Bronchial epithelial cell (primary cell): ENCODE measurements at regions not wholly inside any gene's neighbourhood (a gene's known extent, or its start where the extent isn't known, plus 50 kb on each side); places are given as distances from the start of the nearest gene placed in this dataset.

Experiments
- DNase-seq: peaks from one replicate; pipeline ENCODE4 v3.0.0-alpha.2; 2010; ENCODE audit warnings: low read depth
- FAIRE-seq: peaks from 2 replicates; lab custom pipeline; 2011; peaks lifted over from hg19 to GRCh38; lab: Jason Lieb, UNC
- H3K27me3 ChIP-seq: 2 replicates; pipeline ENCODE4 v1.5.1; 2011; ENCODE audit warnings: low read length; ENCODE audit not compliant: control insufficient read depth, insufficient read depth
- H3K36me3 ChIP-seq: 2 replicates; pipeline ENCODE4 v1.5.1; 2011; ENCODE audit warnings: low read length; ENCODE audit not compliant: control insufficient read depth, insufficient read depth
- H3K4me3 ChIP-seq: 2 replicates; pipeline ENCODE4 v1.5.1; 2011; ENCODE audit warnings: mild to moderate bottlenecking, low read depth, low read length, control low read depth
- TF ChIP-seq, protein P1 (sequence below): IDR thresholded peaks from 2 replicates; pipeline ENCODE4 v1.5.1; 2011; ENCODE audit warnings: mild to moderate bottlenecking, moderate library complexity, low read length, control low read depth, inconsistent platforms; ENCODE audit not compliant: insufficient read depth, severe bottlenecking

DNA sequence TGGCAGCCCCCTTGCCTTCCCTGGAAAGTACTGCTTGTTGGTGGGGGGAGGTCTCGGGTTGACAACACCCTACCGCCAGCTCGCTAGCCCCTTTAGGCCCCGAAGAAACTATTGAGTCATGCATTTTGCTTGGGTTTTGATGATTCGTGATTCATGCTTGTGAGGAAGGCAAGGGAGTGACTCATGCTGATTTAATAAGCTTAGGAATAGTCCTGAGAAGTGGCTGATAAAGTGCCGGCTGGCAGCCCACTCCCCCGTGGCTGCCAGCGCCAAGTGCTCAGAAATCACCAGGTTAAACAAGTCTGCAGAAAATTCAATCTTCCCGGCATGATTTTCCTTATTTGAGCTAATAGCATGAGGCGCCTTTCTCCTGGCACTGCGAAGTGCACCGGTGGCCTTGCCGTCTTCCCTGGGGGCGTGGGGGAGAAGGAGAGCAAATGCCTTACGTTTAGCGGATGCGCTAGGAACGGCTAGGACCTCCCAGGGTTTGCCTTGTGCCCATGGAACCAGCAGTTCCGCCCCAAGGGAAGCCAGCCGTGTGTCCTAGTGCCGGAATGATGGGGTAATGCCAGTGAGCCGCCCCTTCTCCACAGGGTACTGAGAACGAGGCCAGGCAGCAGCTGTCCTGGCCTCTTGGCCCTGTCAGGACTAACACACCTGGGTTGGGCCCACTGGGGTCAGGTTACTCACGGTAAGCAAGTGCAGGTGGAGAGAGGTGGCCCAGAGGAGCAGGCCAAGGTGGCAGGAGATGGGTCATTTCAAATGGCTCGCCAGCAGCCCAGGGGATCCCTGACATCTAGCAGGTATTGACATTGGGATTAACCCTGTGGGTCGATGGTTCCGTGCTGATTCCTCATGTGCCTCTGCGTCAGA is 151.9 kb downstream of the MACROH2A1 start:
- peak; percentile 98 for DNase-seq
- TF ChIP-seq, protein P1, sequence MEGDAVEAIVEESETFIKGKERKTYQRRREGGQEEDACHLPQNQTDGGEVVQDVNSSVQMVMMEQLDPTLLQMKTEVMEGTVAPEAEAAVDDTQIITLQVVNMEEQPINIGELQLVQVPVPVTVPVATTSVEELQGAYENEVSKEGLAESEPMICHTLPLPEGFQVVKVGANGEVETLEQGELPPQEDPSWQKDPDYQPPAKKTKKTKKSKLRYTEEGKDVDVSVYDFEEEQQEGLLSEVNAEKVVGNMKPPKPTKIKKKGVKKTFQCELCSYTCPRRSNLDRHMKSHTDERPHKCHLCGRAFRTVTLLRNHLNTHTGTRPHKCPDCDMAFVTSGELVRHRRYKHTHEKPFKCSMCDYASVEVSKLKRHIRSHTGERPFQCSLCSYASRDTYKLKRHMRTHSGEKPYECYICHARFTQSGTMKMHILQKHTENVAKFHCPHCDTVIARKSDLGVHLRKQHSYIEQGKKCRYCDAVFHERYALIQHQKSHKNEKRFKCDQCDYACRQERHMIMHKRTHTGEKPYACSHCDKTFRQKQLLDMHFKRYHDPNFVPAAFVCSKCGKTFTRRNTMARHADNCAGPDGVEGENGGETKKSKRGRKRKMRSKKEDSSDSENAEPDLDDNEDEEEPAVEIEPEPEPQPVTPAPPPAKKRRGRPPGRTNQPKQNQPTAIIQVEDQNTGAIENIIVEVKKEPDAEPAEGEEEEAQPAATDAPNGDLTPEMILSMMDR = no peak
- Histone ChIP-seq H3K27me3 (no peaks in the 10 kb centered on the region), H3K4me3 (no peak overlapping the region), H3K36me3 (no peaks in the 10 kb centered on the region)
- FAIRE-seq = no peak

DNA sequence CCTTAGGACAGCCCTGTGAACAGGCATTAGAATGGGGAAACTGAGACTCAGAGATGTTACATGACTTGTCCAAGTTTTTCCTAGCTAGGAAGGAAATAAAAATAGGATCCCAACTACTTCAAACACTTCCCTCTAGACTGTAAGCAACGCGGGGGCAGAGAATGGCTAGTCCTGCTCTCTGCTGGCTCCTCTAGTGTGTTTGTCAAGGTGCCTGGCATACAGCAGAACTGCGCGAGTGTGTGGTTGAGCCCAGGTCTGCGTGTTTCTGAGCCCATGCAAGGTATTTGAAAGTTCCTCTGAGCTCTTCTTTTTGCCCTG is 152.5 kb downstream of the MACROH2A1 start:
- H3K27me3 ChIP-seq = no peaks in the 10 kb centered on the region
- TF ChIP-seq, protein P1 = no peak
- H3K4me3 ChIP-seq = no peak overlapping the region
- FAIRE-seq (no peak), DNase-seq (no peak)
- no peaks in the 10 kb centered on the region for H3K36me3 ChIP-seq

DNA sequence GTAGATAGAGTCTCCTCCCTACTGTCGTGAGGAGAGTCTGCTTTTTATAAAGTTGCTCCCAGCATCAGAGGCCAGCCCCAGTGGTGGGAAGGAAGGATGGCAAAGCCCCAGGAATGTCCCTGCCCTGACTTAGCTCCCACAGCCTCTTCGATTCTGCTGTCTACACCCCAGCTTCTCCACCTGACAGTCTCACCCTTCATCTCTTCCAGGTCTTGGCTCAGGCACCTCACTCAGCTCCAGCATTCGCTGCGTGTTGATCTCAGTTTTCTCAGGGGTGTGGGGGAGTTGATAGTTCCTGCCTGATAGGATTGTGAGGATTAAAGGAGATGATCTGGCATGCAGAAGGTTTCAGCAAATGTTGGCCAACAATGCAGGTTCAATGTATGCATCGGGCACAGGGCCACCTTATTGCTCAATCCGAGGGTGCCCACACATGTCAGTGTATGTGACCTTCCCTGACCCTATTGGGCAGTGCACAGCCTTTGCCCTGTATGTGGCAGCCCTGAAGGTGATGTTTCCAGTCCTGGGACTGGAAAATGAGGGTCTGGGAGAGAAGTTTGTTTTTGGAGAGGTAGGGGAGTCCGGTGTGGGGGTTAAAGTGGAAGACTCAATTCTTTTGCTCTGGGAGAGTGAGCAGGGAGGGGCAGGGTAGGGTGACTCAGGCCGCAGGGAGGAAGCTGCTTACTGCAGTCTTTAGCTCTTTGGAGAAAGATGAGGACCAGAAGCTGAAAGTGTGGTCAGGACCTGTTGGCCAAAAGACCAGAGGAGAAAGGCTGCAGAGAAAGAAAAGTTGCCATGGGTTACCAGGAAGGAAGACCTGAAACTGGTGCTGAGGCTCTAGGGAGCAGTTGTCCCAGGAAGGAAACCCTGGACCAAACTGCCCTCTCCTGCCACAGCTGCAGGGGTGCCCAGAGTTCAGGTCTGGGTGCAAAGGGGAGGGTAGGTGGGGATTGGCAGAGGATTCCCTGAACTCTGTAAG is 153.2 kb downstream of the MACROH2A1 start:
- TF ChIP-seq, protein P1 = no peak
- no peak overlapping the region for H3K4me3 ChIP-seq
- no peak for FAIRE-seq
- H3K36me3 ChIP-seq = no peaks in the 10 kb centered on the region
- H3K27me3 ChIP-seq = no peaks in the 10 kb centered on the region
- peak; percentile 85 for DNase-seq

DNA sequence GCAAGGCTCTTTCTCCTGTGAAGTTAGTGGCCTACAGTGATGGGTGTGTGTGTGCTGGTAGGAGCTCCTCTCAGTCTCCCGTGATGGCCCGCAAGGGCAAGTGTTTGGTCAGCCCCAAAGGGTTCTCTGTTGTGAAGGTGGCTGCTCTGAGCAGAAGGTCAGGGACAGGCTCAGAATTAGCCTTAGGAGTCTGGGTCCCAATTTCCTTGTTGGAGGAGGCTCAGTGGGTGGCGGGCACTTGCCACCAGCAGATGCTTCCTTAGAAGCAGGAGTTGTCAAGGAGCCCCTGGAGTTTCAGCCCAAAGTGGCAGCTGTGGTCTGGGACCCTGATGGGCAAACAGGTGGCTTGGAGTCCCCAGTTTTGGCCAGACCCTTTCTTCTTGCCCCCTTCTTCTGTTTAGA is 154.4 kb downstream of the MACROH2A1 start:
- DNase-seq (no peak), FAIRE-seq (no peak)
- no peaks in the 10 kb centered on the region for H3K27me3 ChIP-seq
- TF ChIP-seq, protein P1 = no peak
- no peaks in the 10 kb centered on the region for H3K36me3 ChIP-seq
- H3K4me3 ChIP-seq = no peak overlapping the region

DNA sequence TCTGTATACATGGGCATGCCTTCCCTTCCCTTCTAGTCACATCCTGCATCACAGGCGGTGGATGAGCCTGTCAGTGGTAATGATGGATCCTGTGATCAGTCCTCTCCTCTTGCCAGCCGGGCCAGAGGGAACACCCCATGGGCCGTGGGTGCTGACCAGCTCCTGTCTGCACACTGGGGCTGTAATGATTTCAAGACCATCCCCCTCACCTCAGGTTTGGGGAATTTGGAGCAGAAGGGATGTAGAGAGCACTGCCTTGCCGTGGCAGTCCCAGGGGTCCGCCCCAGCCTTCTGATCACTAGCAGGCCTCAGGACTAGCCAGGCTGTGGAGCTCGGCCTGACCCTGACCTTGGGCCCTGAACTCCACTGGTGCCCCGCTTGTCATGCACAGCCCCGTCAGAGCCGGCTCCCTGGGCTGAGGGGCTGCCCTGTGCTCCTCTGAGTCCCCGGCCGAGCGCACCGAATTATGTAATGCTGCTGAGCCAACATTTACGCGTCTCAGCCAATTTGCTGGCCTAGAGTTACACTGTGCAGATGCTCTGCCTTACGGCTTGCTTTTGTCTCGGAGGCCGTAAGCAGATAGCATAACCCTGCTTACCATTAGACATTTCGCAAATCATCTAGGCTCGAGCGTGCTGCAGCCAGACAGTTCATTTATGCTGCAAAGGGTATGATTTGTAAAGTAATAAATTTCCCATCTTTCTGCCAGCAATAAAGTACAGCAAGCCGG is 155.3 kb downstream of the MACROH2A1 start:
- Histone ChIP-seq H3K36me3 (no peaks in the 10 kb centered on the region), H3K4me3 (no peak overlapping the region), H3K27me3 (no peaks in the 10 kb centered on the region)
- FAIRE-seq = no peak
- DNase-seq = no peak
- TF ChIP-seq, protein P1 = no peak
